A549 (cell line): ENCODE measurements at regions not wholly inside any gene's neighbourhood (a gene's known extent, or its start where the extent isn't known, plus 50 kb on each side); places are given as distances from the start of the nearest gene placed in this dataset.

Experiments
- BHLHE40 ChIP-seq: IDR thresholded peaks from 2 replicates; pipeline ENCODE4 v1.6.1; 2012; ENCODE audit warnings: low read depth, low read length, inconsistent platforms
- CHD2 ChIP-seq: fragments of 150-350 bp; IDR thresholded peaks from 2 replicates; pipeline ENCODE4 v1.6.1; 2014; ENCODE audit warnings: low read length; ENCODE audit not compliant: partially characterized antibody
- EHF ChIP-seq: fragments of 250-450 bp; sonication (Bioruptor Pico); IDR thresholded peaks from 2 replicates; pipeline ENCODE4 v1.5.0; 2020; ENCODE audit warnings: mild to moderate bottlenecking
- MYC ChIP-seq: IDR thresholded peaks from 2 replicates; pipeline ENCODE4 v1.6.1; 2012; ENCODE audit warnings: mild to moderate bottlenecking, inconsistent platforms, low read length, improper control_type of control experiment, borderline replicate concordance
- TFCP2L1 ChIP-seq: fragments of 250-450 bp; sonication (Bioruptor Pico); IDR thresholded peaks from 2 replicates; pipeline ENCODE4 v1.5.0; 2021; ENCODE audit warnings: mild to moderate bottlenecking
- TF ChIP-seq, protein P1 (sequence below): fragments of >200 bp; sonication (Bioruptor Twin); formaldehyde crosslinking; IDR thresholded peaks from 3 replicates; pipeline ENCODE4 v1.5.1; 2016
- TF ChIP-seq, protein P2 (sequence below): fragments of 200-600 bp; sonication (generic); IDR thresholded peaks from 2 replicates; pipeline ENCODE4 v1.6.1; 2016; ENCODE audit warnings: antibody characterized with exemption, mild to moderate bottlenecking, moderate library complexity
- TF ChIP-seq, protein P3 (sequence below): fragments of 450-650 bp; IDR thresholded peaks from 2 replicates; pipeline ENCODE4 v1.6.1; 2014; ENCODE audit warnings: antibody characterized with exemption
- TF ChIP-seq, protein P4 (sequence below): fragments of >200 bp; sonication (Bioruptor Twin); formaldehyde crosslinking; IDR thresholded peaks from 3 replicates; pipeline ENCODE4 v1.6.1; 2016

DNA sequence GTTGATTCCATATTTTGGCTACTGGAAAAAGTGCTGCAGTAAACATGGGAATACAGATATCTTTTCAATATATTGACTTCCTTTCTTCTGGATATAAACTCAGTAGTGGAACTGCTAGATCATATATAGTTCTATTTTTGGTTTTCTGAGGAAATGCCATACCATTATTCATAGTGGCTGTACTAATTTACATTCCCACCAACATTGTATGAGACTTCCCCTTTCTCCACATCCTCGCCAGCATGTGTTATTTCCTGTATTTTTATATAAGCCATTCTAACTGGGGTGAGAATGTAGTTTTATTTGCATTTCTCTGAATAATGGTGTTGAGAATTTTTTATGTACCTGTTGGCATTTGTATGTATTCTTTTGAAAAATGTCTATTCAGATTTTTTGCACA lies 385.2 kb downstream of the NUF2 start:
- TF ChIP-seq, protein P1, sequence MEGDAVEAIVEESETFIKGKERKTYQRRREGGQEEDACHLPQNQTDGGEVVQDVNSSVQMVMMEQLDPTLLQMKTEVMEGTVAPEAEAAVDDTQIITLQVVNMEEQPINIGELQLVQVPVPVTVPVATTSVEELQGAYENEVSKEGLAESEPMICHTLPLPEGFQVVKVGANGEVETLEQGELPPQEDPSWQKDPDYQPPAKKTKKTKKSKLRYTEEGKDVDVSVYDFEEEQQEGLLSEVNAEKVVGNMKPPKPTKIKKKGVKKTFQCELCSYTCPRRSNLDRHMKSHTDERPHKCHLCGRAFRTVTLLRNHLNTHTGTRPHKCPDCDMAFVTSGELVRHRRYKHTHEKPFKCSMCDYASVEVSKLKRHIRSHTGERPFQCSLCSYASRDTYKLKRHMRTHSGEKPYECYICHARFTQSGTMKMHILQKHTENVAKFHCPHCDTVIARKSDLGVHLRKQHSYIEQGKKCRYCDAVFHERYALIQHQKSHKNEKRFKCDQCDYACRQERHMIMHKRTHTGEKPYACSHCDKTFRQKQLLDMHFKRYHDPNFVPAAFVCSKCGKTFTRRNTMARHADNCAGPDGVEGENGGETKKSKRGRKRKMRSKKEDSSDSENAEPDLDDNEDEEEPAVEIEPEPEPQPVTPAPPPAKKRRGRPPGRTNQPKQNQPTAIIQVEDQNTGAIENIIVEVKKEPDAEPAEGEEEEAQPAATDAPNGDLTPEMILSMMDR = no peak
- TF ChIP-seq, protein P2, sequence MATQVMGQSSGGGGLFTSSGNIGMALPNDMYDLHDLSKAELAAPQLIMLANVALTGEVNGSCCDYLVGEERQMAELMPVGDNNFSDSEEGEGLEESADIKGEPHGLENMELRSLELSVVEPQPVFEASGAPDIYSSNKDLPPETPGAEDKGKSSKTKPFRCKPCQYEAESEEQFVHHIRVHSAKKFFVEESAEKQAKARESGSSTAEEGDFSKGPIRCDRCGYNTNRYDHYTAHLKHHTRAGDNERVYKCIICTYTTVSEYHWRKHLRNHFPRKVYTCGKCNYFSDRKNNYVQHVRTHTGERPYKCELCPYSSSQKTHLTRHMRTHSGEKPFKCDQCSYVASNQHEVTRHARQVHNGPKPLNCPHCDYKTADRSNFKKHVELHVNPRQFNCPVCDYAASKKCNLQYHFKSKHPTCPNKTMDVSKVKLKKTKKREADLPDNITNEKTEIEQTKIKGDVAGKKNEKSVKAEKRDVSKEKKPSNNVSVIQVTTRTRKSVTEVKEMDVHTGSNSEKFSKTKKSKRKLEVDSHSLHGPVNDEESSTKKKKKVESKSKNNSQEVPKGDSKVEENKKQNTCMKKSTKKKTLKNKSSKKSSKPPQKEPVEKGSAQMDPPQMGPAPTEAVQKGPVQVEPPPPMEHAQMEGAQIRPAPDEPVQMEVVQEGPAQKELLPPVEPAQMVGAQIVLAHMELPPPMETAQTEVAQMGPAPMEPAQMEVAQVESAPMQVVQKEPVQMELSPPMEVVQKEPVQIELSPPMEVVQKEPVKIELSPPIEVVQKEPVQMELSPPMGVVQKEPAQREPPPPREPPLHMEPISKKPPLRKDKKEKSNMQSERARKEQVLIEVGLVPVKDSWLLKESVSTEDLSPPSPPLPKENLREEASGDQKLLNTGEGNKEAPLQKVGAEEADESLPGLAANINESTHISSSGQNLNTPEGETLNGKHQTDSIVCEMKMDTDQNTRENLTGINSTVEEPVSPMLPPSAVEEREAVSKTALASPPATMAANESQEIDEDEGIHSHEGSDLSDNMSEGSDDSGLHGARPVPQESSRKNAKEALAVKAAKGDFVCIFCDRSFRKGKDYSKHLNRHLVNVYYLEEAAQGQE = no peak
- TF ChIP-seq, protein P3, sequence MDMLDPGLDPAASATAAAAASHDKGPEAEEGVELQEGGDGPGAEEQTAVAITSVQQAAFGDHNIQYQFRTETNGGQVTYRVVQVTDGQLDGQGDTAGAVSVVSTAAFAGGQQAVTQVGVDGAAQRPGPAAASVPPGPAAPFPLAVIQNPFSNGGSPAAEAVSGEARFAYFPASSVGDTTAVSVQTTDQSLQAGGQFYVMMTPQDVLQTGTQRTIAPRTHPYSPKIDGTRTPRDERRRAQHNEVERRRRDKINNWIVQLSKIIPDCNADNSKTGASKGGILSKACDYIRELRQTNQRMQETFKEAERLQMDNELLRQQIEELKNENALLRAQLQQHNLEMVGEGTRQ = no peak
- TF ChIP-seq TFCP2L1 (CRISPR knock-in tag) = no peak
- no peak for TF ChIP-seq BHLHE40
- no peak for TF ChIP-seq EHF (CRISPR knock-in tag)
- no peak for TF ChIP-seq MYC
- TF ChIP-seq CHD2 = no peak
- TF ChIP-seq, protein P4, sequence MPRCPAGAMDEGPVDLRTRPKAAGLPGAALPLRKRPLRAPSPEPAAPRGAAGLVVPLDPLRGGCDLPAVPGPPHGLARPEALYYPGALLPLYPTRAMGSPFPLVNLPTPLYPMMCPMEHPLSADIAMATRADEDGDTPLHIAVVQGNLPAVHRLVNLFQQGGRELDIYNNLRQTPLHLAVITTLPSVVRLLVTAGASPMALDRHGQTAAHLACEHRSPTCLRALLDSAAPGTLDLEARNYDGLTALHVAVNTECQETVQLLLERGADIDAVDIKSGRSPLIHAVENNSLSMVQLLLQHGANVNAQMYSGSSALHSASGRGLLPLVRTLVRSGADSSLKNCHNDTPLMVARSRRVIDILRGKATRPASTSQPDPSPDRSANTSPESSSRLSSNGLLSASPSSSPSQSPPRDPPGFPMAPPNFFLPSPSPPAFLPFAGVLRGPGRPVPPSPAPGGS = no peak
